DMS 273 (cell line): ENCODE measurements at regions not wholly inside any gene's neighbourhood (a gene's known extent, or its start where the extent isn't known, plus 50 kb on each side); places are given as distances from the start of the nearest gene placed in this dataset.

Experiments used
- DNase-seq: peaks from one replicate; lab custom pipeline; 2025; ENCODE audit not compliant: unreplicated experiment; lab: John Stamatoyannopoulos, UW

DNA sequence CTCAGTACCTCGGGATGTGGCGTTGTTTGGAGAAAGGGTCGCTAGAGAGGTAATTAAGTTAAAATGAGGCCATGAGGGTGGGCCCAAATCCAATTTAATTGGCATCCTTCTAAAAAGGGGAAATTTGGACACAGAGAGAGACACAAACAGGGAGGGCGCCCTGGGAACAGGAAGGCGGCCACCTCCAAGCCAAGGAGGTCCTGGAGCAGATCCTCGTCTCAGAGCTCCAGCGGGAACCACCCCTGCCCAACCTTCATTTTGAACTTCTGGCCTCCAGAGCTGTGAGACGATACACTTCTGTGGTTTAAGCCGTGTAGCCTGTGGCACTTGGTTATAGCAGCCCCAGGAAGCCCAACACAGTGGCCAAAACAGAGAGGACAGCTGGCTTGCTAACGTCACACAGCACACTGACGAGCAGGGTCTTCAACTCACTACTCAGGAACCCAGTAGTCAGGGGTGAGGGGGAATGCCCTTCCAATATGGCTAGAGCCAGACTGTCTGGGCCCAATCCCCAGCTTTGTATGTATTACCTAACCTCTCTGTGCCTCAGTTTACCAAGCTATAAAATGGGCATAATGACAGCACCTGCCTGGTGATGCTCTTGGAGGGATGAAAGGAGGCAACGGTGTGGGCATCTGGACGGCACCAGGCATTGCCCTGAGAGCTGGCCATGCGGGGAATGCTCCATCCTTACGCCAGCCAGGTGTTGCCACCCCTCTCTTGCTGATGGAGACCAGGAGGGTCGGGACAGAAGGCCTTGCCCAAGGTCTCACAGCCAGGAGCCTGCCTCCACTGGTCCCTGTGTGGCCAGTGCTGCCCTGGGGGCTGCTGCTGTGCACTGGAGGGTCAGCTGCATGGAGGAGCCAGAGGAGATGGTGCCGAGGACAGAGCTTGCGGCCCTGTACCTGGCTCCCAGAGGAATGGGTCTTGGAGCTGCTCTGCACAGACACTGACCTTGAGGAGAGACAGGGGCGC, 53.3 kb upstream of the LINC01488 start:
- no peak for DNase-seq

DNA sequence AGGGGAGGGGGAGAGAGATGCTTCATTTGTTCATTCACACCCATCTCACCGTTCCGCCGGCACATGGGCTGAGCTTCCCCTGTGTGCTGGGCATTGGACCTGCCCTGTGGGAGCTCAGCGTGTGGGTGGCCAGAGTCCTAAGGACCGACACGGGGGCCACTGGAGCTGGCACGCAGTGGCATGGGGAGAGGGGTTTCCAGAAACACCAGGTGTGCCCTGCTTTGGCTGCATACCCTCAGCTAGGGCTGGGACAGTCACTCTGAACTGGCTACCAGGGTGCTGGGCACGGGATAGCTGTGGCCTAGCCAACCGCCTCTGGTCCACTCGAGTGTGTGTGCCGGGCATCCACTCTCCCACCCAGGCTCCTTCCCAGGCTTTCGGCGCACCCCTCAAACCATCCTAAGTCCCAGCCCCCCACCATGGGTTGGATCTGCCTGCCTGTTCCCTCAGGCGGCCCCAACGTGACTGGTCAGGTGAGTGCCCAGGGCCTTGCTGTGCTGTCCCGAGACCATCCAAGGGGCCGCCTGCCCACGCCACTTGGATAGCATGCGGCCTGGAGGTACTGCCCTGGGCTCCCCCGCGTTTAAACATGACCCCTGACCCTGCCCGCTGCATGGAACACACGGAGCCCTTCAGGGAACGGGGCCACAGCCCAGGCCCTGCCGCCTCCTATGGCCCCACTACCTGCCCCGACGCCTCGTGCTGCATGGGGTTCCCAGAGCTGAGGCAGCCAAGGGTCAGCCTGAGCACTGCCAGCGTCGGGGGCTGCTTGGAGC, 51.6 kb upstream of the LINC01488 start:
- DNase-seq = no peak

DNA sequence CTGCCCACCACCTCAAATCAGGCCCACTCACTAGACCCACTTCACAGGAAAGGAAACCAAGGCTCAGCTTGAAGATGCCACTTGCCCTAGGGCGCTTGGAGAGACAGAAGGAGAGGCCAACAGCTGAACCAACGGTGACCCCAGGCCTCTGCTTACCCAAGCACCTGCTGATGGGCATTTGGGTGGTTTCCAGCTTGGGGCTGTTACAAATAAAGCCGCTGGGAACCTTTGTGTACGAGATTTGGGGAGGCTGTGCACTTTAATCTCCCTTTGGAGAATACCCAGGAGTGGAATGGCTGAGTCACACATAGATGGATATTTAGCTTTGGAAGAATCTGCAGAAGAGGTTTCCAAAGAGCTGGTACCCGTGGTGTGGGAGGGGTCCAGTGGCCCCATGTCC, 50.9 kb upstream of the LINC01488 start:
- DNase-seq = no peak

DNA sequence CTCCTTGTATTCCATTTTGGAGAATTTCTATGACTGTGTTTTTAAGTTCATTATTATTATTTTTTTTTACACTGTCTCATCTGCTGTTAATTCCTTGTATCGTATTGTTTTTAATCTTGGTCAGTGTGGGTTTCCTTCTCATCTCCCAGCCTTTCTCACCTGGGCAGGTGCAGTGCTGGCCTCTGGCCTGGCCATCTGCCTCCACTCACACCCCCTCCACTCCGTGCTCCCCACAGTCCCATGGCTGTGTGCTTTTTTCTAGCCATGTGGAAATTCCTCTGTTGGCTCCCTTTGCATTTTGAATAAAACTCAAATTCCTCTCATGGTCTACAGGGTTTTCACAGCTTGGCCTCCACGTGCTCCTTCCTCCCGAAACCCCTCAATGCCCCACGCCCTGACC, 50.3 kb upstream of the LINC01488 start:
- DNase-seq = no peak
